Midbrain (tissue), 1 donor: ENCODE measurements at regions not wholly inside any gene's neighbourhood (a gene's known extent, or its start where the extent isn't known, plus 50 kb on each side); places are given as distances from the start of the nearest gene placed in this dataset.
"Not testable (repeated sequence)": the region's sequence is repeated elsewhere in the genome, so short reads cannot be mapped to it uniquely, and the experiment has no call there.

Source experiments
- DNase-seq: peaks from one replicate; lab custom pipeline; 2025; lab: John Stamatoyannopoulos, UW

GRCh38 chr3:101950510-101950909 is 101.2 kb downstream of the NFKBIZ start:
- DNase-seq = no peak

DNA sequence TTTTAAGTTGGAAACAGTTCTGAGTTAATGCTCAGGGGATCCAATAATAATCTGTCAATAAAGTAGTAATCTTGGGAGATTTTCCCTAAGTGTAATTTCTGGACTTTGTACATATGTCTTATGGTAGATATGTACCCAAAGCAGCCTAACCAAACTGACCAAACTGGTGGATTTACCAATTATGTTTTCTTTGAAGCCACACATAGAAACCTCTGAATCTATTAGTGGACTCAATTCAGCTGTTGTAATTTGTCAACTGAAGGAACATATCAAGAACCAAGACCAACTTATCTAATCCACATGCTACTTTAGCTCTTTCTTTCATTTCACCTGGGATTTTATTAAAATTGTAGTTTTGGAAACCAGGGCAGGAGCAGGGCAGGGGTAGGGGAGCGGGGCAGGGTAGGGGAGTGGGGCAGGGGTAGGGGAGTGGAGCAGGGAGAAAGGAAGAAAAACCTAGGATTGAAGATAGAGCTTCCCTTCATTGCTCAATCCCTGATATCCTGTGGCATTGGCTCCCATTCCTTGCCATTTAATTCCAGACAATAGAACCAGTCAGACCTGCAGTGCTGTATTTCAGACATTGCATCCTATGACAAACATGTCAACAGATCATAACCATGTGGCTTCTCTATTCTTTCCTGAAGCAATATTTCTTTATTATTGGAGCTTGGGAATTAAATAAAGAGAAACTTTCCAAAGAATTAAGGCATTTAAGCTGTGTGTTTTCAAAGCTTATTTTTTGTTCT is 101.8 kb downstream of the NFKBIZ start:
- no peak for DNase-seq

GRCh38 chr3:101954361-101954760 is 105.0 kb downstream of the NFKBIZ start:
- DNase-seq = no peak

DNA sequence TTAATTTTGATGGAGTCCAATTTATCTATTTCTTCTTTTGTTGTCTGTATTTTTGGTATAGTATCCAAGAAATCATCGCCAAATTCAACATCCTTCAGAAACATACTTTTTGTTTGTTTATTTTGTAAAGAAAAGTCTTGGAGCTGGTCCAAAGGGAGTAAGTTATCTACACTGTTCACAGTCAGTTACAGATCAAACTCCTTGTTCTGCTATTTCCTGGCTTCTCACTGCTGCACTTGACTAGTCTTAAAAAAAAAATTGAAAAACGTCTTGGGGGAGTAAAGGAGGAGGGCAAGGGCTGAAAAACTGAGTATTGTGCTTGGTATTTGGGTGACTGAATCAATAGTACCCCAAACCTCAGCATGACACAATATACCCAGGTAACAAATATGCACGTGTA is 105.6 kb downstream of the NFKBIZ start:
- no peak for DNase-seq

- no peak for DNase-seq
Observed at GRCh38 chr3:101962055-101962454, 112.7 kb downstream of the NFKBIZ start.

DNA sequence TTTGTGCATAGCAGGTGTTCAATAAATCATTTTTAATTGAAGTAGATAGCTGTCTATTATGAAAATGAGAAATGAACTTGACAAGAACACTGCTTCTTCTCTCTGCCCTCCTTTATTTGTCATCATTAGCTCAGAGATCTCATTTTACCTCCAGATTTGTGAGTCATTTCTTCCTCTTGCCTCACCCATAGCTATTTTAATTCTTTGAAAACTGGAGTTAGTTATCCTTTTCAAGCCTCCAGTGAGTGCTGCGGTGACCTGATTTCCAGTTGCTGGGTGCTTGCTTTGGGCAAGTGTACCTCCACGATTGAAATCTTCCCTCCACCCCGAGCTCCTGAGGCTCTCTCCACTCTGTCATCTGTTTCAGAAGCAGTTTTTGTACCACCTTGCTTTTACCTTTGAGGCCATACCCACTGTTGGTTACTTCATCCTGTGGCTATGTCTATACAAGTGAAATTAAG is 114.6 kb downstream of the NFKBIZ start:
- no peak for DNase-seq

DNA sequence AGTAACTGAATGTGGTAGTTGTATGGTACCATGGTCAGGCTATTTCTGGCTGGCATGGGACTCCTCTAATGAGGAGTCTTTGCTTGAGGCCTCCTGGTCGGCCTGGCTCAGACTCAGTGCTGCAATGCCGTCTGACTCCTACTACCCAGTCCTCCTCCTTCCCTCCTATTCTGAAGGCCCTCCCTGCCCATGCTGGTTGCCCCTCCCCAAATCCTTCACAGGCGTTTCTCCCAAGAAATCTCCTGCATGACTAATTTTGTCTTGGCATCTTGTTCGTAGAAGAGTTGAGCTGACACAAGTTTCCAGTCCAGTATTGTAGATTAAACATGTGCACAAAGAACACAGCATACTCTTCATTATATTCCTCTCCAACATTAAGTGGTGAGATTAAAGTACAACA is 115.5 kb downstream of the NFKBIZ start:
- no peak for DNase-seq

DNA sequence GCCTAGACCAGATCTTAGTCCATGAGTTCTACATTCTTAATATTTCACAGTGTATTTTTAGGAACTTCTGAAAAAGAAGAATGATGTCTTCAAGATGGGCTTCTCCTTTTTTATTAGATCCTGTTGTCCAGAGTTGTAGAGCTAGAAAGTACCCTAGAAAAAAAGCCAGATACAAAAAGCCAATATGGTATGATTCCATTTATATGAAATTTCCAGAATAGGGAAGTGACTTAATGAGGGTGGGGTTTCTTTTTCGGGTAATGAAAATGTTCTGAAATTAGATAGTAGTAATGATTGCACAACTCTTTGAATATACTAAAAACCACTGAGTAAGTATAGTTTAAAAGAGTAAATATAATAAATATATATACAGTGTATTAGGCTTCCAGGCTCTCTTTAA is 116.9 kb downstream of the NFKBIZ start:
- DNase-seq = no peak

DNA sequence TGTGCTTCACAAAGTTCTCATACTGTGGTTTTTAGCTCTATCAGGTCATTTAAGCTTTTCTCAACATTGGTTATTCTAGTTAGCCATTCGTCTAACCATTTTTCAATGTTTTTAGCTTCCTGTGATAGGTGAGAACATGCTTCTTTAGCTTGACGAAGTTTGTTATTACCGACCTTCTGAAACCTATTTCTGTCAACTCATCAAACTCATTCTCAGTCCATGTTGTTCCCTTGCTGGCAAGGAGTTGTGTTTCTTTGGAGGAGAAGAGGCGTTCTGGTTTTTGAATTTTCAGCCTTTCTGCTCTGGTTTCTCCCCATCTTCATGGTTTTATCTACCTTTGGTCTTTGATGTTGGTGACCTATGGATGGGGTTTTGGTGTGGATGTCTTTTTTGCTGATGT is 120.9 kb downstream of the NFKBIZ start:
- no peak for DNase-seq

DNA sequence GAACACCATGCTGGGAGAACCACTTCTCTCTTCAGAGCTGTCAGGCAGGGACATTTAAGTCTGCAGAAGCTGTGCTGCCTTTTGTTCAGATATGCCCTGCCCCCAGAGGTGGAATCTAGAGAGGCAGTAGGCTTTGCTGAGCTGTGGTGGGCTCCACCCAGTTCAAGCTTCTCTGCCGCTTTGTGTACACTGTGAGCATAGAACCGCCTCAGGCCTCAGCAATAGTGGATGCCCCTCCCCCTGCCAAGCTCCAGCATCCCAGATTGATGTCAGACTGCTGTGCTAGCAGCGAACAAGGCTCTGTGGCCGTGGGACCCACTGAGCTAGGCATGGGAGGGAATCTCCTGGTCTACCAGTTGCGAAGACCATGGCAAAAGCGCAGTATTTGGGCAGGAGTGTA is 121.6 kb downstream of the NFKBIZ start:
- DNase-seq = no peak

GRCh38 chr3:101972430-101973162 is 123.3 kb downstream of the NFKBIZ start:
- no peak for DNase-seq

DNA sequence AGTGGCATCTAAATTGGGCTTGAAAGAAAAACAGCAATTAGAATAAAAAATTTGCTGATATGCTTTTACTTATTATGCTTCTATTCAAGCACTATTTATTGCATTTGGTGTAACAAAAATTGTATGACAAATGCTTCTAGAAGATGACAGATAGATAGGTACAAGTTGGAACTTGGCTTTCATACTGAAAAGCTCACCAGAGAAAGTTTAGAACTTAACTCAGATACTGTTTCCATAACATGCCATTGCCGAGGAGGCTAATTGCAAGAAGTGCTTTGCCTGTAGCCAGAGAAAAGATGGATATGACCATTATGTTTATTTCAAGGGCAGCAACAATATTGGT is 123.8 kb downstream of the NFKBIZ start:
- no peak for DNase-seq

GRCh38 chr3:101975415-101975814 is 126.1 kb downstream of the NFKBIZ start:
- not testable (repeated sequence) for DNase-seq

DNA sequence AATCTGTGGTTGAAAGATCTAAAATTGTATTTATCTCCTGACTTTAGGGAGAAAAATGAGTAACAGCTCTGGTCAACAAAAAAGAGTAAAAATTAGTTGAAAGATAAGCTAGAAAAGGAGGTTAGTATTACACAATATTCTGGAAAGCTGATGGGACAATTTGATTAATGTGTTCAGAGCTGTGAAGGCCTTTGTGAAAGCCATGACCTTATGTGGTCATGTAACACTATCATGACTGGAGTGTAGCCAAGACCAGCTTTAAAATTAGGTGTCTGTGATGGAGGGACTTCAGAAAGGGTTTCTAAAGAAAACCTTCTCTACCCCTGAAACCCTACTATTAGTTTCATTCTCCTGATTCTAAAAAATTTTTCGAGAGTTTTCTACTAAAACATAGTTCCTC is 127.2 kb downstream of the NFKBIZ start:
- no peak for DNase-seq

DNA sequence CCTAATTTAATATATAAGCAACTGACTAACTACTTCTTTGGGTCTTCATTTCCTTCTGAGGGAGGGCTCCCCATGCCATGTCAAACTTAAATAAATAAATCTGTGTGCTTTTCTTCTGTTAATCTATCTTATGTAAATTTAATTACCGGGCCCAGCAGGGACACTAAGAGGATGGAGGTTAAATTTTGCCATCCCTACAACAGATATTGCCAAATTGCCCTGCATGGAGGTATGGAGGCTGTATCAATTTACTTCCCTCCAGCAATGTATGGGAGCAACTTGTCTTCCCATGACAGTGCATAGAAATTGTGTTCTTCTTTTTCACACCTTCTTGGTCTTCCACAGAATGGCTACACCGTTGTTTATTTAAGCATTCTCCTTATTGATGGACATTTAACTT is 129.0 kb downstream of the NFKBIZ start:
- DNase-seq = no peak

GRCh38 chr3:101979033-101979432 is 129.7 kb downstream of the NFKBIZ start:
- DNase-seq = no peak

GRCh38 chr3:101984356-101984755 is 135.0 kb downstream of the NFKBIZ start:
- DNase-seq = no peak

DNA sequence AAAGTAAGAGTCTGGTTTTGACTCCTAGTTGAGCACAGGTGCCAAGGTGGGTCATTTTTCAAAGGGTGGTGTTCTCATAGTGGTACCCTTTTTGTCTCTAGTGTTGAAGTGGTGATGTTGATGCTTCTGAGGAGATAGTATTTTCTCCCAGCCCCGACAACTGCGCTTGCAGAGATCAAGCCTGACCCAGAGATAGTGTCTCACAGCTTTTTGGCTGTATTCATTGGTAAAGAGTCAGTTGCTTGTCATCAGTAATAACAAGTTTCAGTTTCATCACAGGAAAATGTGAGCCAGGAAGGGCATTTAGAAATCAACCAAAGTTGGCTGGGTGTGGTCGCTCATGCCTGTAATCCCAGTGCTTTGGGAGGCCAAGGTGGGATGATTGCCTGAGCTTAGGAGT is 139.3 kb downstream of the NFKBIZ start:
- DNase-seq = no peak

GRCh38 chr3:101989578-101990200 is 140.4 kb downstream of the NFKBIZ start:
- DNase-seq = no peak

- DNase-seq = no peak
Observed at GRCh38 chr3:101992863-101993262, 143.5 kb downstream of the NFKBIZ start.

- DNase-seq = no peak
Observed at GRCh38 chr3:101994386-101994785, 145.1 kb downstream of the NFKBIZ start.

DNA sequence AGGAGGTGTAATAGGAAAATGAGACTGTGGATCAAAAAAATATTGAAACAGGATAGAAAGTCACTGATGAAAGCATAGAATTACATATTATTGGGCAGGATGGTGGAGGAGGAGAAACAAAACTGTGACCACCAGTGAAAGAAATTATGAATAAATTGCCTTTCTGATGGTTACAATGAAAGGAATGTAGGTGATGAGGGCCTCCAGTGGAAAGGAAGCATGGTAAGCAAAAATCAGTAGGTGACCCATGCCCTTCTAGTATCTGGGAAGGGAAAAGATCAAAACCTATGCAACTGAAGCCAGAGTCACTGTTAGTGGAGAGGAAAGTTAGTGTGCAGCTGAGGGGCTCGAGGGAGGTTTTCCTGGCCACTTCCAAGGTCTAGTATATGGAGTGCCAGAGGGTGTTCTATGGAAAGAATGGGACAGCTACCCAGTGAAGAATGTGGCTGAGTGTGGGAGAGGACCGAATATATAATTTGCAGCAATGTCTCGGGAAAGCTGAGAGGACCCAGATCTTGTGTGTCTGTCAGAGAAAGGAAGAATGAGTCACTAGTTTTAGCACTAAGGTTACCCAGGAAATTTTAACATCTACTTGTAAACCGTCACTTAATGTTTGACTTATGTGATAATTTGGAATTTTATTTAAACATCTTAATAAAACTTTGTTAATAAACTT is 146.2 kb downstream of the NFKBIZ start:
- no peak for DNase-seq

DNA sequence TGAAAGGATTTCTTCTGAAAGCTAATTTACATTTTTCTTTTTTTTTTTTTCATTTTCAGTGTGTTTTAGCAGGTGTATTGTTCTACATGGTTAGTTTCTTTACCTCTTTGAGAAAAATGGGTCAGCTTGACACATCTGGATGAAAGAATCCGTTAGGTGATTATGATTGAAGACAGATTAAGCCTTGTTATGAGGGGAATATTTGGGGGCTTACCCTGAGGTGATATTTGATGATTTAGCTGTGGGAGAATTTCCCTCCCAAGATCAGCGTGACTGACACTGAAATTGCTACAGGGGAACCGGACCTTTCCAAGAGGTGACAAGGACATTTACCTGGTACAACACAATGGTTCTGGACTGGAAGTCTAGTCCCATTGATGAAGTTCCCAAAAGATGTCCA is 147.5 kb downstream of the NFKBIZ start:
- DNase-seq = no peak
